NCI-H1417 (cell line): ENCODE measurements at regions not wholly inside any gene's neighbourhood (a gene's known extent, or its start where the extent isn't known, plus 50 kb on each side); places are given as distances from the start of the nearest gene placed in this dataset.
A peak's percentile ranks its signal among the peaks of the same experiment; 100 is the strongest.

ENCODE experiments used
- DNase-seq, 3 experiments: peaks; one replicate each; lab custom pipeline; 2025; lab: John Stamatoyannopoulos, UW

- DNase-seq = peak; percentile 80 to 96 (median 84)
Measured at GRCh38 chr9:79256691-79257213, 315.0 kb upstream of the TLE4 start.

GRCh38 chr9:79257228-79257781 lies 314.5 kb upstream of the TLE4 start:
- no peak for DNase-seq

GRCh38 chr9:79257790-79258351 lies 313.9 kb upstream of the TLE4 start:
- peak in 2 of 3 experiments; percentile 32 to 47 for DNase-seq

DNA sequence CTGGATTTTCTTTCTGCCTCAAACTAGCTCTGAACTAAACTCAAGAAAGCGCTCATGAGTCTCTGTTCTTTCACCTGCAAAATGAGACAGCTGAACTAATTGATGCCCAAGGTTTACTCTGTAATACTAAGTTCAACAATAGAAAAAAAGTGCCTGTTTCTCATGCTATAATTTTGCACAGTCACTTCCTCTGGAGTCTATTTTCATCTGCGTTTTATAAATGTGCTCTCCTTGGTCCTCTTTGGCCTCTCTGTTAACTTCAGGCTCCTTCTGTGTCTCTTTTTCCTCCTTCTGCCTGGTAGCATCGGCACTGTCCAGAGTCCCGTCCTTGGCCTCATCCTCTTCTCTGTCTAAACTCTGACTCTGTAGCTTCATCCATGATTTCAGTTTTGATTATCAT lies 311.9 kb upstream of the TLE4 start:
- no peak for DNase-seq

DNA sequence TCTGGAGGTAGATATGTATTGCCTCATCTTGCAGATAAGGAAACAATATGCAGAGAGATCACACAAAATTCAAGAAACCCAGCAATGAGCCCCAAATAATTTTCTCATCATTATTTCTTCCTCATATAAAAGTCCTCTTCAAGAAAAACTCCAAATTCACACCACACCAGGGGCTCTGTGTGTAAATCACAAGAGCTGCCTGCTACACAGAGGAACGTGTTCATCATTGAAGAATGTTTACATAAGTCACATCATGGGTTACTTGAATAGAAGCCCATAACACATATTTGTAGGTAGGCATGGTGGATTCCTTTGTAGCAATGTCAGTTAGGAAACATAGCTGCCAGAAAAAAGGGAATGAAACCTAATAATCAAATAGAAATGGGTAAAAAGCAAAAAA lies 308.1 kb upstream of the TLE4 start:
- peak in 2 of 3 experiments; percentile 22 to 65 for DNase-seq

- peak in 2 of 3 experiments; percentile 93 to 97 for DNase-seq
Measured at GRCh38 chr9:79264041-79264440, 307.7 kb upstream of the TLE4 start.

DNA sequence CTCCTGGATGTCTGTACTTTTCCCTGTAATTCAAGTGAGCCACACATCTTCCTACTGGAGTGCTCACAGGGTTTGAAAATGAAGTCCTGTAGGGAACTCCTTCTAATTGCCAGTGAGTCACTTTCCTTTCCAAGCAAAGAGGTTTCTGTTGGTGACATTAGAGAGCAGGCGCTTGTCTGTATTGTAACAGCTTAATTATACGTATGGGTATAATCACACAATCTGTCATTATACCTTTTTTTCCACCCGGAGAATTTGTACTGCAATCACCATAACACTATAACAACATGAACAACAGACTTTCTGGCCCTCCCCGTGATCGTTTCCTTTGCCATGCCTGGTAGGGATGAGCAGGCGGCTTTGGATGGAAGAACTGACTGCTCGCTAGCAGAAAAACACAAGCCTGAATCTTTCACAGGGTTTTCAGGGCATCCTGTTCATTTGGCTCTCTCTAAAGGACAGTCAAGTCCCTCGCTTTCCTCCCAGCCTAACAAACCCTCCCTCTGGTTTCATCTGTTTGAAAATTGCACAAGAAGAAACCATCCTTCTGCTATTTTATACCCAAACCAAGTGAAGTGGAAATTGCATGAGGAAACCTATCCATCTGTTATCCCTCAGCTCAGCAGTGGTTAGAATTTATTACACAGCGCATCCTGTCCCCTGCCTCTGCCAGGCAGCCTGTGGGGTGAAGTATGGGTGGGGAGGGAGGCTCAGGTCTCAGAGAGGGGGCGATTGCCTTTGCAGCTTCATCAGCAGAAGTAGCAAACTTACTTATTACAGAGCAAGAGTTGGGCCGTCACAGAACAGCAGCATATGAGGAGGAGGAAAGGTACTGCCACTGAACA lies 307.0 kb upstream of the TLE4 start:
- DNase-seq = peak in 2 of 3 experiments; percentile 91 to 98

DNA sequence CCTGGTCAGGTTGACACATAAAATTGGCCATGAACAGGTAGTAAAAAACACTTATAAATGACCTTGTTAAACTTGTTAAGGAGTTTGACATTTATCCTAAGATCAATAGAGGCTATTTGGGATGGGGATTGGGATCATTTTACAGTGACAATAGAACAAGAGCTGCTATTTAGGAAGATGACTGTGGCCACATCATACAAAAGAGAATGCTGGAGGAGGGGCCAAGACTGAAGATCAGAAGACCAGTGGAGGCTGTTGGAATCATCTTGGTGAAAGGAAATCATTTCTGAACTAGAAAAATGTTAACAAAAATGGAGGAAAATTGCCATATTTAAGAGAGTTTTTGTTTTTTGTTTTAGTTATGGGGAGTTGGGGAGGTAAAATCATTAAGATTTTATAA lies 304.8 kb upstream of the TLE4 start:
- no peak for DNase-seq

DNA sequence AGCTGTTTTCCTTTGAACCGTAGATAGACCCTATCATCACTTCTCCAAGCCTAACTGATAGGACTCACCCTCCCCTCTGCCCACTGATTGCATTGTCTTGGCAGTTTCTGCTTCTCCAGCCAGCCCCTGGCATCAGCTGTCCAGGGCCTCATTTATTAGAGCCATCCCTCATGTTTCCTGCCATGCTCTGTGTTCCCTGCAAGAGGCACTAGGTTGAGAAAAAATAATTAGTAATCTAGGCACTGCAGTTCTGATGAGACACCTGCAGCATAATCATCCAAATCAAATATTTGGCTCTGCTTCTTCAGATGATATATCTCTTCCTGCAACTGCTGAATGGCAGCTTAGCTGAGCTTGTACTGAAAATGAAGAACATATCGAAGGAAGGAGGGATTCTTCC lies 303.0 kb upstream of the TLE4 start:
- DNase-seq = peak in 2 of 3 experiments; percentile 28 to 75

GRCh38 chr9:79273311-79273710 lies 298.5 kb upstream of the TLE4 start:
- DNase-seq = no peak

DNA sequence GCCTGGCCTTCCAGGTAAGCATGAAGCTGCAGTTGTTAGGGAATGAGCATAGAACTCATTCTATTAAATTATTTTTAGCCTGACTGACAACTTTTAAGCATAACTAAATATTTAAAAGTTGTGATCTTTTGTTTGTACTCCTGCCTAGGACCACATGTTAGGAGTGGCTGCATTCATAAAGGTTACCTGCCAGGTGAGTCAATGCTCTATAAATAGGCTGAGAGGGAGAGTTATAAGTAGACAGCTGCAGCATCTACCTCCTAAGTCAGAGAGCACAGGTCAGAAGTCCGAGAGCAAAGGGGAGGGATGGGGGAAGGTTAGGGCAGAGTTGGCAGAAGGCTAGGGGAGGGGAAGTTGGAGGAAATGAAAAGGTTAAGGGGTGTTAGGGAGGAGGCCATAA lies 292.4 kb upstream of the TLE4 start:
- no peak for DNase-seq

DNA sequence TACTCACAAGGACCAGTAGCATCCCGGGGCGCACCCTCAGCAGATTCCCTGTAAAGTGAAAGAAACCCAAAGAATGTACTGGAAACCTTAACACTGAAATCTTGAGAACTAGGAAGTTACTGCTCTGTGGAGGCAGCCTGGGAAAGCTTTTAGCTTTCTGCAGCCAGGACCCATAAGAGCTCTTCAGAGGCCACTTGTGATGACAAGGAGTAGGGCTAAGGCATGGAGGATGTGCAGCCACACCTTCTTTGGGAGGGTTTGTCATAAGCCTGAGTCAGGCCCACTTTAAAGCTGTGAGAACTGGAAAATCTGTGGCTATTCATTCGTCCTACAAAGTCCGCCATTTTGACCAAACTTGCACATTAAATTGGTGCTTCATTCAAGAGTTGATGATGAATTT lies 291.1 kb upstream of the TLE4 start:
- peak in 1 of 3 experiments; percentile 86 for DNase-seq

- no peak for DNase-seq
Measured at GRCh38 chr9:79284081-79284480, 287.7 kb upstream of the TLE4 start.

GRCh38 chr9:79286992-79287707 lies 284.6 kb upstream of the TLE4 start:
- no peak for DNase-seq

DNA sequence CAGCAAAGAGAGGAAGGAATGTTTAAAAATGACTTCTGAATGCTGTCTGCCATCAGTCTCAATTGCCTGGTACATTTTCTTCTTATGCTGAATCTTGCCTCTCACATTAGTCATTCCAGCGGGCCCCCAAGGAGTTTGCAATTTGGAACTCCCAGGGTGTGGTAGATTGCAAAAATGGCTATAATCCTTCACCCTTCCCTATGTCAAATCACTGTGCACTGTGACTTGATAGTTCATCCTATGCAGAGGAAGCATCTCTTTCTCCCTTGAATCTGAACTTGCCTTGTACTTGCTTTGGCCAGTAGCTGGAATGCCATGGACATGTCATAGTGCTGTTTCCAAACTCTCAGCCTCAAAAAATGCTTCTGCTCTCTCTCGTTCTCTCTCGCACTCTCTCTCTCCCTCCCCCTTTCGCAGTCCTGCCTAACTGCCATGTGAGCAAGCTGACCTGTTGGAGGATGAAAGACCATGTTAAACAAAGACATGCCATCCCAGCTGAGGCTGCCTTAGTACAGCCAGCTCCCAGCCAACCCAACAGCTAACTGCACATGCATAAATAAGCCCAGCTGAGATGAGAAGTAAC lies 284.0 kb upstream of the TLE4 start:
- no peak for DNase-seq

- DNase-seq = no peak
Measured at GRCh38 chr9:79289856-79290255, 281.9 kb upstream of the TLE4 start.

- no peak for DNase-seq
Measured at GRCh38 chr9:79292731-79293280, 279.0 kb upstream of the TLE4 start.

DNA sequence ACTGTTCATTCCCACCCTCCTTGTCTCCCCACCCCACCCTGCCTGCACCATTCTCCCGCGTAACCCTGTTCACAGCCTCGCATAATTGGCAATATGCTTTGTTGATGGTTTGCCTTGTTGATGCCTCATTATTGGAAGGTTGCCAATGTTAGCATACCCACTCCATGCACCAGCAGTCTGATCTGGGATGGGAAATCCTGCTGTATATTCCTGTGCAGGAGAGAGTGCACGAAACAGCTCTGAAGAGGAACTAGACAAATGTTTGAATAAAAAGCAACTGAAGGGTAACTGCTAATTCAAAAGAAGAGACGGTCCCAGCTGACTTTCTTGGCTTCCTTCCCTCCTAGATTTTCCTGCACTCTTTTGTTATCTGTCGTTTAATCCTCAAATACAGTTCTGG lies 271.7 kb upstream of the TLE4 start:
- peak; percentile 44 to 93 (median 64) for DNase-seq

- peak in 1 of 3 experiments; percentile 39 for DNase-seq
Measured at GRCh38 chr9:79301085-79301484, 270.7 kb upstream of the TLE4 start.

- no peak for DNase-seq
Measured at GRCh38 chr9:79301551-79302391, 270.0 kb upstream of the TLE4 start.

- DNase-seq = peak in 1 of 3 experiments; percentile 58
Measured at GRCh38 chr9:79302569-79302968, 269.2 kb upstream of the TLE4 start.
